SK-N-SH (cell line): ENCODE measurements at regions not wholly inside any gene's neighbourhood (a gene's known extent, or its start where the extent isn't known, plus 50 kb on each side); places are given as distances from the start of the nearest gene placed in this dataset.
"Not testable (repeated sequence)": the region's sequence is repeated elsewhere in the genome, so short reads cannot be mapped to it uniquely, and the experiment has no call there.

Source experiments
- CTCF ChIA-PET: fragments of 300-600, 350-600 bp; formaldehyde crosslinking; extraction: SDS; loops from one replicate; lab custom pipeline; 2021; lab: Yijun Ruan, JAX
- POLR2A ChIA-PET: fragments of 350-600 bp; sonication (Branson Sonifier 250); formaldehyde crosslinking; extraction: SDS; loops from one replicate; lab custom pipeline; 2020; ENCODE audit warnings: antibody characterized with exemption, inconsistent platforms; lab: Yijun Ruan, JAX
- DNase-seq: peaks from one replicate; pipeline ENCODE4 v3.0.0; 2012
- H2AFZ ChIP-seq: fragments of 200-600 bp; sonication (generic); 2 replicates; pipeline ENCODE4 v1.8.1; 2016; ENCODE audit warnings: antibody characterized with exemption, mild to moderate bottlenecking, low read depth
- H3F3A ChIP-seq: fragments of 200-600 bp; sonication (generic); replicated peaks from 2 replicates; pipeline ENCODE3; 2016; ENCODE audit warnings: antibody characterized with exemption, mild to moderate bottlenecking; ENCODE audit not compliant: insufficient read depth
- H3K27ac ChIP-seq, 2 experiments: fragments of 200-500 bp in 1 of 2; fragments of 200-600 bp in 1 of 2; sonication (Bioruptor generic) in 1 of 2; sonication (generic), shearing (Covaris generic) in 1 of 2; 2 replicates each; pipeline versions ENCODE4 v1.5.1 to v1.6.1; 2014 to 2016; ENCODE audit warnings: low read depth in 2 of 2, inconsistent platforms in 1 of 2, low read length in 1 of 2, mild to moderate bottlenecking in 1 of 2, mixed read lengths in 1 of 2
- H3K27me3 ChIP-seq: fragments of 200-600 bp; sonication (generic), shearing (Covaris generic); 2 replicates; pipeline ENCODE4 v1.6.1; 2016; ENCODE audit warnings: mixed run types; ENCODE audit not compliant: insufficient read depth
- H3K36me3 ChIP-seq, 2 experiments: fragments of 200-500 bp in 1 of 2; fragments of 200-600 bp in 1 of 2; sonication (Bioruptor generic) in 1 of 2; sonication (generic) in 1 of 2; replicated peaks in 1 of 2; 2 replicates each; pipeline versions ENCODE3 to v1.5.1; 2014 to 2016; ENCODE audit warnings: low read length in 1 of 2, mild to moderate bottlenecking in 1 of 2; ENCODE audit not compliant: insufficient read depth in 2 of 2, control insufficient read depth in 1 of 2
- H3K4me1 ChIP-seq, 2 experiments: fragments of 200-500 bp in 1 of 2; fragments of 200-600 bp in 1 of 2; sonication (Bioruptor generic) in 1 of 2; sonication (generic), shearing (Covaris generic) in 1 of 2; 2 replicates each; pipeline versions ENCODE4 v1.5.1 to v1.6.1; 2014 to 2016; ENCODE audit warnings: low read depth in 1 of 2, low read length in 1 of 2, mixed run types in 1 of 2; ENCODE audit not compliant: insufficient read depth in 2 of 2, control insufficient read depth in 1 of 2
- H3K4me2 ChIP-seq: fragments of 200-600 bp; sonication (generic), shearing (Covaris generic); 2 replicates; pipeline ENCODE4 v1.6.1; 2017; ENCODE audit warnings: mixed run types
- H3K4me3 ChIP-seq, 2 experiments: fragments of 200-500 bp in 1 of 2; fragments of 200-600 bp in 1 of 2; sonication (Bioruptor generic) in 1 of 2; sonication (generic), shearing (Covaris generic) in 1 of 2; 2 replicates each; pipeline versions ENCODE4 v1.5.1 to v1.8.1; 2014 to 2016; ENCODE audit warnings: low read depth in 2 of 2, inconsistent platforms in 1 of 2, low read length in 1 of 2, mild to moderate bottlenecking in 1 of 2, mixed read lengths in 1 of 2, moderate library complexity in 1 of 2
- H3K79me2 ChIP-seq: fragments of 200-600 bp; sonication (generic); 2 replicates; pipeline ENCODE4 v1.8.1; 2017; ENCODE audit warnings: mild to moderate bottlenecking; ENCODE audit not compliant: insufficient read depth
- H3K9ac ChIP-seq: fragments of 200-600 bp; sonication (generic); 2 replicates; pipeline ENCODE4 v1.6.1; 2017; ENCODE audit warnings: mixed run types
- H3K9me2 ChIP-seq: fragments of 200-600 bp; sonication (generic); 2 replicates; pipeline ENCODE4 v1.6.1; 2017; ENCODE audit warnings: mixed run types
- H3K9me3 ChIP-seq: fragments of 200-600 bp; sonication (generic); 2 replicates; pipeline ENCODE4 v1.6.1; 2017; ENCODE audit warnings: mixed run types, mild to moderate bottlenecking, moderate library complexity
- H4K20me1 ChIP-seq: fragments of 200-600 bp; sonication (generic); 2 replicates; pipeline ENCODE4 v1.6.1; 2017; ENCODE audit warnings: mild to moderate bottlenecking, mixed run types; ENCODE audit not compliant: insufficient read depth
- CHD2 ChIP-seq: fragments of 150-350 bp; IDR thresholded peaks from 2 replicates; pipeline ENCODE4 v1.6.1; 2018; ENCODE audit warnings: low read length; ENCODE audit not compliant: partially characterized antibody
- EZH2phosphoT487 ChIP-seq: fragments of 200-600 bp; sonication (generic); IDR thresholded peaks from 2 replicates; pipeline ENCODE4 v1.6.1; 2017; ENCODE audit warnings: low read depth, mixed run types, mild to moderate bottlenecking, antibody characterized with exemption, moderate library complexity, borderline replicate concordance
- FOXJ3 ChIP-seq: sonication (generic); formaldehyde crosslinking; IDR thresholded peaks from 2 replicates; pipeline ENCODE4 v1.5.1; 2020; ENCODE audit warnings: mild to moderate bottlenecking, missing genetic modification reagents
- GABPA ChIP-seq: IDR thresholded peaks from 2 replicates; pipeline ENCODE4 v1.4.0; 2012; ENCODE audit warnings: low read depth, mild to moderate bottlenecking
- IRF3 ChIP-seq: fragments of 150-350 bp; IDR thresholded peaks from 2 replicates; pipeline ENCODE4 v1.6.1; 2016; ENCODE audit warnings: mild to moderate bottlenecking, low read depth, low read length
- JUND ChIP-seq: IDR thresholded peaks from 2 replicates; pipeline ENCODE4 v1.4.0; 2012
- MAX ChIP-seq: IDR thresholded peaks from 2 replicates; pipeline ENCODE4 v1.4.0; 2012; ENCODE audit warnings: low read depth
- MEF2A ChIP-seq: IDR thresholded peaks from 2 replicates; pipeline ENCODE4 v1.4.0; 2012; ENCODE audit warnings: low read depth, borderline replicate concordance
- NRF1 ChIP-seq: IDR thresholded peaks from 2 replicates; pipeline ENCODE4 v1.6.1; 2012; ENCODE audit warnings: low read depth, mild to moderate bottlenecking, low read length
- POLR2AphosphoS5 ChIP-seq: IDR thresholded peaks from 2 replicates; pipeline ENCODE4 v1.6.1; 2012; ENCODE audit warnings: low read depth, low read length
- RCOR1 ChIP-seq: fragments of 150-350 bp; IDR thresholded peaks from 2 replicates; pipeline ENCODE4 v1.6.1; 2017; ENCODE audit warnings: antibody characterized with exemption, low read length
- RFX5 ChIP-seq: IDR thresholded peaks from 2 replicates; pipeline ENCODE4 v1.6.1; 2012; ENCODE audit warnings: mild to moderate bottlenecking, improper control_type of control experiment, low read length
- TAF1 ChIP-seq: IDR thresholded peaks from 2 replicates; pipeline ENCODE4 v1.6.1; 2012; ENCODE audit warnings: low read depth, mild to moderate bottlenecking, low read length, moderate library complexity, borderline replicate concordance
- TCF12 ChIP-seq: IDR thresholded peaks from 2 replicates; pipeline ENCODE4 v1.4.0; 2012
- TEAD4 ChIP-seq: IDR thresholded peaks from 2 replicates; pipeline ENCODE4 v1.4.0; 2012; ENCODE audit warnings: mild to moderate bottlenecking, borderline replicate concordance; ENCODE audit not compliant: insufficient read depth
- USF1 ChIP-seq: IDR thresholded peaks from 2 replicates; pipeline ENCODE4 v1.4.0; 2012; ENCODE audit warnings: low read depth, borderline replicate concordance
- WGBS: methylation state at CpG from one replicate; pipeline ENCODE4 v1.1.6; 2017; ENCODE audit warnings: low lambda C conversion rate; 5-methylcytosine and 5-hydroxymethylcytosine counted together

GRCh38 chr6:75031102-75031501 lies 174.8 kb downstream of the COL12A1 start:
- H2AFZ ChIP-seq, H3K9me3 ChIP-seq, H3K27ac ChIP-seq, H3K4me2 ChIP-seq, H4K20me1 ChIP-seq, DNase-seq, H3F3A ChIP-seq, H3K36me3 ChIP-seq, H3K4me3 ChIP-seq, POLR2A ChIA-PET, H3K9me2 ChIP-seq, H3K79me2 ChIP-seq, H3K4me1 ChIP-seq, H3K9ac ChIP-seq, CTCF ChIA-PET, H3K27me3 ChIP-seq: not testable (repeated sequence)
- WGBS: no CpG with 5 or more reads among the region's 6 CpGs

GRCh38 chr6:75029333-75029732 lies 176.5 kb downstream of the COL12A1 start:
- CTCF ChIA-PET: no interaction called here

GRCh38 chr6:75025371-75025770 lies 180.5 kb downstream of the COL12A1 start:
- H3K9me2 ChIP-seq: no peaks in the 10 kb centered on the region
- H4K20me1 ChIP-seq: no peaks in the 10 kb centered on the region
- no peak for DNase-seq
- no peak overlapping the region for H3K9ac ChIP-seq
- H3K27ac ChIP-seq: no peak overlapping the region
- no peaks in the 10 kb centered on the region for H3K9me3 ChIP-seq
- no peaks in the 10 kb centered on the region for H3F3A ChIP-seq
- CTCF ChIA-PET: no interaction called here
- no peaks in the 10 kb centered on the region for H3K4me1 ChIP-seq
- no peak for TF ChIP-seq TAF1
- no peak for TF ChIP-seq TEAD4
- TF ChIP-seq FOXJ3 (CRISPR knock-in tag): no peak
- no peak for TF ChIP-seq TCF12
- no peak for TF ChIP-seq EZH2phosphoT487
- TF ChIP-seq POLR2AphosphoS5: no peak
- no peak for TF ChIP-seq MEF2A
- no peak for TF ChIP-seq RCOR1
- no peak for TF ChIP-seq NRF1
- no peak for TF ChIP-seq RFX5
- no peak for TF ChIP-seq CHD2
- TF ChIP-seq GABPA: no peak
- peaks cover 6% of the 10 kb centered on the region; the same call in 1 of the 2 replicates for H3K27me3 ChIP-seq
- H2AFZ ChIP-seq: no peak overlapping the region
- H3K4me3 ChIP-seq: no peak overlapping the region
- 6% methylated on average over 2 of the region's 2 CpGs for WGBS
- H3K36me3 ChIP-seq: no peaks in the 10 kb centered on the region
- H3K79me2 ChIP-seq: no peaks in the 10 kb centered on the region
- POLR2A ChIA-PET: no interaction called here
- H3K4me2 ChIP-seq: no peak overlapping the region

More at GRCh38 chr6:75029333-75029732, 176.5 kb downstream of the COL12A1 start:
- Histone ChIP-seq H3K4me1 (no peaks in the 10 kb centered on the region), H3K27me3 (peaks cover 6% of the 10 kb centered on the region; the same call in 1 of the 2 replicates), H3K4me2 (no peak overlapping the region), H3F3A (no peaks in the 10 kb centered on the region), H3K9me2 (no peaks in the 10 kb centered on the region), H3K4me3 (no peak overlapping the region), H3K9me3 (no peaks in the 10 kb centered on the region), H4K20me1 (no peaks in the 10 kb centered on the region), H3K27ac (no peak overlapping the region), H3K9ac (no peak overlapping the region), H3K79me2 (no peaks in the 10 kb centered on the region), H3K36me3 (no peaks in the 10 kb centered on the region), H2AFZ (no peak overlapping the region)
- TF ChIP-seq MAX: no peak
- no peak for TF ChIP-seq IRF3
- TF ChIP-seq JUND: no peak
- TF ChIP-seq GABPA: no peak
- TF ChIP-seq USF1: no peak
- DNase-seq: no peak
- POLR2A ChIA-PET: no interaction called here
- 15% methylated on average over 5 of the region's 5 CpGs for WGBS
